Mucosa of rectum (tissue), 2 donors: ENCODE measurements at regions not wholly inside any gene's neighbourhood (a gene's known extent, or its start where the extent isn't known, plus 50 kb on each side); places are given as distances from the start of the nearest gene placed in this dataset.
"Not testable (repeated sequence)": the region's sequence is repeated elsewhere in the genome, so short reads cannot be mapped to it uniquely, and the experiment has no call there.

ENCODE experiments used
- H3K27ac ChIP-seq, 2 donors: one replicate each; pipeline ENCODE4 v1.7.0; 2013; ENCODE audit warnings: inconsistent platforms in 2 of 2, low read depth in 2 of 2, low read length in 2 of 2
- H3K27me3 ChIP-seq, 2 donors: one replicate each; pipeline ENCODE4 v1.7.0; 2013; ENCODE audit warnings: low read length in 2 of 2; ENCODE audit not compliant: control insufficient read depth in 2 of 2, insufficient read depth in 2 of 2
- H3K36me3 ChIP-seq, 2 donors: one replicate each; pipeline ENCODE4 v1.7.0; 2013; ENCODE audit warnings: low read length in 2 of 2; ENCODE audit not compliant: control insufficient read depth in 2 of 2, insufficient read depth in 2 of 2
- H3K4me1 ChIP-seq, 2 donors: one replicate each; pipeline ENCODE4 v1.7.0; 2013; ENCODE audit warnings: low read length in 2 of 2, mild to moderate bottlenecking in 1 of 2; ENCODE audit not compliant: control insufficient read depth in 2 of 2, insufficient read depth in 2 of 2
- H3K4me3 ChIP-seq, 2 donors: one replicate each; pipeline ENCODE4 v1.7.0; 2013; ENCODE audit warnings: low read length in 2 of 2
- H3K9ac ChIP-seq, 2 donors: one replicate each; pipeline ENCODE4 v1.7.0; 2013; ENCODE audit warnings: low read length in 2 of 2, low read depth in 1 of 2, mild to moderate bottlenecking in 1 of 2
- H3K9me3 ChIP-seq, 2 donors: one replicate each; pipeline ENCODE4 v1.7.0; 2013; ENCODE audit warnings: low read length in 2 of 2; ENCODE audit not compliant: control insufficient read depth in 2 of 2
- donor health status: healthy.
- donor health status: Normal muscosa, but diverticular disease.

DNA sequence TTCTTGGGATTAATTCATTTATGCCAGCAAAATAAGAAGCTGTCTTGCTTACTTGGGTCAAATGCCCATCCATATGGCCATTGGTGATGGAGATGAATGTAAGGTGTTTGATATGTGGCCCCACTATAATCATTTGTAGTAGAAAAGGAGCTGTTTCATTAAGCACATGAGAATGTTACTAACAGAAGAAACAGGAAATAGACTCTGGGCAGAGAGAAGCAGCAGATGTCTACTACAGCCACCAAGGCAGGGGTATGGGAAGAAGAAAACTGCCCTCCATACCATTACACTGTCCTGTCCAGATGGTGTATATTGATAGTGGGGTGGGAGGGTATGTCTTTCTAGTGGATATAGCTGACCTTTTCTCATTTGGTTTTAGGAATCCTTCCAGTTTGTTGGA is 386.6 kb upstream of the CLINT1 start:
- Histone ChIP-seq H3K27me3 (no peaks in the 10 kb centered on the region), H3K9ac (no peak overlapping the region), H3K27ac (no peak overlapping the region), H3K9me3 (no peaks in the 10 kb centered on the region), H3K36me3 (no peaks in the 10 kb centered on the region), H3K4me3 (no peak overlapping the region), H3K4me1 (no peaks in the 10 kb centered on the region)

DNA sequence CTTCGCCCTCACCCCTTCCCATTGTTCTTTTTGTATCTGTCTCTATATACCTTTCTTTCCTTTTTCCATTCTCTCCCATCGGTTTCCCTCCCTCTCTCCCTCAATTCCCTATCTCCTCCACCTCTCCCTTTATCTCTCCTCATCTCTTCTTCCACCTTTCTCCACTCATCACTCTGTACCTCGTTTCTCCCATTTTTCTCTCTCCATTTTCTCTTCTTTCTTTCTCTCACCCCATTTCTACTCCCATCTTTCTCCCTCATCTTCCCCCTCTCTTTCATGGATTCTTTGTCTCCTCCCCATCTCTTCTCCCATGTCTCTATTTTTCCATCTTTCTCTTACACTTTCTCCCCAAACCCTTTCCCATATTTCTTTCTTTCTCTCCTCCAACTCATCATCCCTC is 385.9 kb upstream of the CLINT1 start:
- Histone ChIP-seq H3K27me3 (no peaks in the 10 kb centered on the region), H3K36me3 (no peaks in the 10 kb centered on the region), H3K9ac (no peak overlapping the region), H3K4me1 (no peaks in the 10 kb centered on the region), H3K9me3 (no peaks in the 10 kb centered on the region), H3K4me3 (no peak overlapping the region), H3K27ac (no peak overlapping the region)

DNA sequence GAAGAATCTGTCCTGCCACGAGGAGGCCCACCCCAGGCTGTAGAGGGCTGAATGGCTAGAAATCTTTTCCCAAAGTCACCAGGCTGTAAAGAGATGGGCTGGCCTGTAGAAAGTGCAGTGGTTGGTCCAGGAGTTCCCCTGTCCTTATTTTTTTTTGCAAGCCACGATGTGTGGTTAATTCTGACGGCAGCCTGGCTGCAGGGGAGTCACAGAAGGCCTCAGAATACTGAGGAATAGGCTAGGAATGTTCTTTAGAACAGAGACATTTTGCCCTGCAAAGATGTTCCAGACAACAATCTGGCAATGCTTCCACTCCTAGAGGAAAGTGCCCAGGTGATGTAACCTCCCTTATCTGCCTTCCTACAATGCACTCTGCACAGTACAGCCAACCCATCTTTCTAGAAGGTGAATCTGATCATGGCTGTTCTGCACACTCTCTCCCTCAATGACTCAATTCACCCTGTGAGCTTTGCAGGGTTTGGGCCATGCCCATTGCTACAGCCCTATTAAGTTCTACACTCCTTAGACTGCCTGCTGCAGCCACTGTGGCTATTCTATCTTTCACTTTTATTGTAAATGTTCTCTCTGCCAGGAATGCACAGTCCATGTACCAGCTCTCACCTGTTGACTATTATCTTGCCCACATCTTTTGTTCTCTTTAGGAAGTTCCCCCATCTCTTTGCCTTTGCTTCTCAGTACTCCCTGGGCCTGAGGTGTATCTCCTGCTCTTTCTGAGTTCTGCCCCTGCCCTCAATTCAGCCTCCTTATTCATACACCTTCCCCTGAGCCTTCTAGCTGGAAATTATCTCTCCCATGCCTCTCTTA is 377.8 kb upstream of the CLINT1 start:
- Histone ChIP-seq H3K36me3 (no peaks in the 10 kb centered on the region), H3K27ac (no peak overlapping the region), H3K4me1 (no peaks in the 10 kb centered on the region), H3K4me3 (no peak overlapping the region), H3K27me3 (no peaks in the 10 kb centered on the region), H3K9ac (no peak overlapping the region), H3K9me3 (no peaks in the 10 kb centered on the region)

DNA sequence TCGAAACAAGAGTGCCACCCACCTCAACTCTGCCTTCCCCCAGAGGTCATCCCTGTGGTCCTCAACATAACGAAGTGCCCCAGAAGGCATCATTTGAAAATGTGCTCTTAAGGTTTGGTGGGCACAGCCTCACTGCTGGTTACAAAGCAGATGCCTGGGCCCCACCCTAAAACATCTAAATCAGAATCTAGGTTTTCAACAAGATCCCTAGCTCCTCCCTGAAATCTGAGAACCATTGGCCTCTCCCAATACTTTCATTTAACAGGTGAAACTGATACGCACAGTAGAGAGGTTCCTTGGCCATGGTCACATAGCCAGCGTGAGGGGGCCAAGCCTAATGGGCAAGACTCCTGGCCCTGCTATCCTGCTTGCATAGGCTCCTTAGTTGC is 376.2 kb upstream of the CLINT1 start:
- H3K4me3 ChIP-seq, result no peak overlapping the region
- no peak overlapping the region for H3K9ac ChIP-seq
- no peaks in the 10 kb centered on the region for H3K9me3 ChIP-seq
- H3K36me3 ChIP-seq, result no peaks in the 10 kb centered on the region
- no peaks in the 10 kb centered on the region for H3K27me3 ChIP-seq
- no peaks in the 10 kb centered on the region for H3K4me1 ChIP-seq
- no peak overlapping the region for H3K27ac ChIP-seq

DNA sequence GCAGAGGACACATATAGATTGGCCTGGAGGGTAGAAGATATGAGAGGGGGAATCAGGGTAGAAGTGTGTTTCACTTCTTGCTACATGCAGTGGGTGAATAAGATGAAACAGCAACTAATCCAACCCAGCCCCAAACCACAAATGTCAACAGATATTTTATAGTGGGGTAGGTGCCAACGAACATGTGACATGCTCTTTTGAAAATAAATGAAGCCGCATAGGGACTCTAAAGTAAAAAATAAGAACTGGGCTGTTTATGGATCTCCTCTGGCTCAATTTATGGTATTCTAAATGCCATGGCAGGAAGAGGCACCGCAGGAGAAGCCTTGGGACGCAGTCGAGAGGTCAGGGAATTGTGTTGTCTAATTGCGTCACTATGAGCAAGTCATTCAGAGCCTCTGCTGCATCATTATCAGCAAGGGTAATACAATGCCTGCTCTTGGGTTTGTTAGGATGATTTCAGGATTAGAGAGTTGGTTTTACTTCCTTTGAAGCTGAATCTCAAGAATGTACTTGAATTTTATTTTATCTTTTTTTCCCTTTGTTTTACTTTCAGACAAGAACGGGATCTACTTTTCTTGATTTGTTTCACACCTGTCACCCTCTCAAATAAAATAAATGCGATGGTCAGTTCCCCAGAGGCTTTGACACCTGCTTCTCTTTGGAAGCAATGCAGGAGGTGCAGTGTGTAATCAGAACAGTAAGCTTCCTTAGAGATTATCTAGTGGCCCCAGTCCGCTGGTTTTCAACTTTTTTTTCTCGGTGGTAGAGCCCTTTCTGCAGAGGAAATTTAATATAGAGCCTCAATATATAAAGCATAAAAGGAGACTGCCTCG is 375.6 kb upstream of the CLINT1 start:
- Histone ChIP-seq H3K9ac (no peak overlapping the region), H3K36me3 (no peaks in the 10 kb centered on the region), H3K9me3 (no peaks in the 10 kb centered on the region), H3K4me3 (no peak overlapping the region), H3K4me1 (no peaks in the 10 kb centered on the region), H3K27ac (no peak overlapping the region), H3K27me3 (no peaks in the 10 kb centered on the region)

DNA sequence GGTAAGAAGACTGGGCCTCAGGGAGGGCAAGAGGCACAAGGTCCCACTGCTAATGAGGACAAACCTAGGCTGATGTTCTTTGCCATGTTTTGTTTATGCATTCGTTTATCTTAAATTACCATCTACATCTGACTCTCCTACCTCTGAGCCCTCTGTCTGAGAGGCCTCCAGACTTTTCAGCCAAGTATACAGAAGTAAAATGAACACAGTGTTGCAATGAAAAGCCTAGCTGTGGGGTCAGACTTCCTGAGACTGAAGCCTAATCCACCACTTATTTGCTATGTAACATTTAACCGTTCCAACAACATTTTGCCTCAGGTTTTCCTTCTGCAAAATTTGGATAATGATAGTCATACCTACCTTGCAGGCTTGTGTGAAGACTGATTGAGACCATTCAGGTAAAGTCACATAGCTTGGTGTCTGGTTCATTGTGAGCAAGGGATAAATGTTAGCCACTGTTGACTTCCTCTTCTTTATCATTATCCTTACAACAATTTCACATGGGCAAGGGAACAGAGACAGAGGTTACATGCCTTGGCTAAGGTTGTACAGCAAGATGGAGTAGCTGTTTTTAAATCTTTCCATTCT is 374.9 kb upstream of the CLINT1 start:
- no peaks in the 10 kb centered on the region for H3K27me3 ChIP-seq
- no peaks in the 10 kb centered on the region for H3K36me3 ChIP-seq
- no peak overlapping the region for H3K27ac ChIP-seq
- no peaks in the 10 kb centered on the region for H3K9me3 ChIP-seq
- H3K9ac ChIP-seq, result no peak overlapping the region
- H3K4me1 ChIP-seq, result no peaks in the 10 kb centered on the region
- no peak overlapping the region for H3K4me3 ChIP-seq

DNA sequence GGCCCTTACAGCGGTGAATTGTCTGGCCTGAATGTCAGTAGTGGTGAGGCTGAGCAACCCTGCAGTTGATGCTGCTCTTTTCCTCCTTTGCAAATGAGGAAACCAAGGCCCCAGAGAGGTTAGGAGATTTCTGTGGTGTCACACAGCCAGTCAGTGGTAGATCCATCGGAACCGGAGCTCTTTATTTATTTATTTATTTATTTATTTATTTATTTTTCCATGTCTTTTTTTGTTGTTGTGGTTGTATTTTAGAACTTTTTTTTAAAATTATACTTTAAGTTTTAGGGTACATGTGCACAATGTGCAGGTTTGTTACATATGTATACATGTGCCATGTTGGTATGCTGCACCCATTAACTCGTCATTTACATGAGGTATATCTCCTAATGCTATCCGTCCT is 368.4 kb upstream of the CLINT1 start:
- H3K27me3 ChIP-seq, H3K27ac ChIP-seq, H3K36me3 ChIP-seq, H3K4me1 ChIP-seq, H3K9me3 ChIP-seq, H3K9ac ChIP-seq, H3K4me3 ChIP-seq: not testable (repeated sequence)

- no peaks in the 10 kb centered on the region for H3K36me3 ChIP-seq
- no peak overlapping the region for H3K9ac ChIP-seq
- no peaks in the 10 kb centered on the region for H3K27me3 ChIP-seq
- no peaks in the 10 kb centered on the region for H3K4me1 ChIP-seq
- no peak overlapping the region for H3K4me3 ChIP-seq
- no peak overlapping the region for H3K27ac ChIP-seq
- H3K9me3 ChIP-seq, result no peaks in the 10 kb centered on the region
Measured at GRCh38 chr5:158226496-158226895, 367.6 kb upstream of the CLINT1 start.

DNA sequence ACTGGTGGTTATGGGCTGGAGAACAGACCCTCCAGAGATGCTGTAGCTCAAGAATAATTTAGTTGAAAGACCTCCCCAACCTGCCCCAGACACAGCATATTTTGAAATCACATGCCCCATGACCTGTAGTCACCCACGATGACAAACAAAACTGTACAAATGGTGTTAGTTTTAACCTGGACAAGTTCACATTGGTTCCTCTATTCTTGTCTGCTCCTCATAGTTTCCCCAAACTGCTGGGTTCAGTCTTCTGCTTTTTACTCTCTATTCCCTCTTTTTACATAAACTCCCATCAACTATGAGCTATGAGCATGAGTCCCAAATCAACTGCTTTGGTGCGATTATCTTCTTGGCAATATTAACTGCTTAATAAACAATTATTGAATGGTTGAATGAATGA is 365.3 kb upstream of the CLINT1 start:
- Histone ChIP-seq H3K27me3 (no peaks in the 10 kb centered on the region), H3K9ac (no peak overlapping the region), H3K4me3 (no peak overlapping the region), H3K4me1 (no peaks in the 10 kb centered on the region), H3K36me3 (no peaks in the 10 kb centered on the region), H3K9me3 (no peaks in the 10 kb centered on the region), H3K27ac (no peak overlapping the region)

GRCh38 chr5:158223054-158223600 is 364.2 kb upstream of the CLINT1 start:
- H3K9me3 ChIP-seq, result no peaks in the 10 kb centered on the region
- H3K27me3 ChIP-seq, result no peaks in the 10 kb centered on the region
- no peak overlapping the region for H3K4me3 ChIP-seq
- no peaks in the 10 kb centered on the region for H3K4me1 ChIP-seq
- no peak overlapping the region for H3K27ac ChIP-seq
- no peaks in the 10 kb centered on the region for H3K36me3 ChIP-seq
- H3K9ac ChIP-seq, result no peak overlapping the region
